ENCODE measurements at regions not wholly inside any gene's neighbourhood (a gene's known extent, or its start where the extent isn't known, plus 50 kb on each side); places are given as distances from the start of the nearest gene placed in this dataset.

GRCh38 chr6:14715076-14715475 is 530.8 kb upstream of the JARID2 start (continued):
- TF ChIP-seq, protein P1, sequence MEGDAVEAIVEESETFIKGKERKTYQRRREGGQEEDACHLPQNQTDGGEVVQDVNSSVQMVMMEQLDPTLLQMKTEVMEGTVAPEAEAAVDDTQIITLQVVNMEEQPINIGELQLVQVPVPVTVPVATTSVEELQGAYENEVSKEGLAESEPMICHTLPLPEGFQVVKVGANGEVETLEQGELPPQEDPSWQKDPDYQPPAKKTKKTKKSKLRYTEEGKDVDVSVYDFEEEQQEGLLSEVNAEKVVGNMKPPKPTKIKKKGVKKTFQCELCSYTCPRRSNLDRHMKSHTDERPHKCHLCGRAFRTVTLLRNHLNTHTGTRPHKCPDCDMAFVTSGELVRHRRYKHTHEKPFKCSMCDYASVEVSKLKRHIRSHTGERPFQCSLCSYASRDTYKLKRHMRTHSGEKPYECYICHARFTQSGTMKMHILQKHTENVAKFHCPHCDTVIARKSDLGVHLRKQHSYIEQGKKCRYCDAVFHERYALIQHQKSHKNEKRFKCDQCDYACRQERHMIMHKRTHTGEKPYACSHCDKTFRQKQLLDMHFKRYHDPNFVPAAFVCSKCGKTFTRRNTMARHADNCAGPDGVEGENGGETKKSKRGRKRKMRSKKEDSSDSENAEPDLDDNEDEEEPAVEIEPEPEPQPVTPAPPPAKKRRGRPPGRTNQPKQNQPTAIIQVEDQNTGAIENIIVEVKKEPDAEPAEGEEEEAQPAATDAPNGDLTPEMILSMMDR (IDR thresholded peaks at IDR 0.05 in 2 of 3, conservative IDR thresholded peaks at IDR 0.05 in 1 of 3; ENCODE audit: borderline replicate concordance in 1 of 3, insufficient read depth in 1 of 3, low read depth in 2 of 3, low read length in 2 of 3): no peak
- TF ChIP-seq TCF7L2 (IDR thresholded peaks at IDR 0.05; ENCODE audit: borderline replicate concordance, extremely low read depth, insufficient read depth, insufficient read length) (no peak), ELF1 (IDR thresholded peaks at IDR 0.05; ENCODE audit: borderline replicate concordance, low read depth) (no peak), ATF3 (IDR thresholded peaks at IDR 0.05) (no peak)
- TF ChIP-seq, protein P2, sequence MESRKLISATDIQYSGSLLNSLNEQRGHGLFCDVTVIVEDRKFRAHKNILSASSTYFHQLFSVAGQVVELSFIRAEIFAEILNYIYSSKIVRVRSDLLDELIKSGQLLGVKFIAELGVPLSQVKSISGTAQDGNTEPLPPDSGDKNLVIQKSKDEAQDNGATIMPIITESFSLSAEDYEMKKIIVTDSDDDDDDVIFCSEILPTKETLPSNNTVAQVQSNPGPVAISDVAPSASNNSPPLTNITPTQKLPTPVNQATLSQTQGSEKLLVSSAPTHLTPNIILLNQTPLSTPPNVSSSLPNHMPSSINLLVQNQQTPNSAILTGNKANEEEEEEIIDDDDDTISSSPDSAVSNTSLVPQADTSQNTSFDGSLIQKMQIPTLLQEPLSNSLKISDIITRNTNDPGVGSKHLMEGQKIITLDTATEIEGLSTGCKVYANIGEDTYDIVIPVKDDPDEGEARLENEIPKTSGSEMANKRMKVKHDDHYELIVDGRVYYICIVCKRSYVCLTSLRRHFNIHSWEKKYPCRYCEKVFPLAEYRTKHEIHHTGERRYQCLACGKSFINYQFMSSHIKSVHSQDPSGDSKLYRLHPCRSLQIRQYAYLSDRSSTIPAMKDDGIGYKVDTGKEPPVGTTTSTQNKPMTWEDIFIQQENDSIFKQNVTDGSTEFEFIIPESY (IDR thresholded peaks at IDR 0.05; ENCODE audit: extremely low read depth, insufficient replicate concordance, low read length): no peak

DNA sequence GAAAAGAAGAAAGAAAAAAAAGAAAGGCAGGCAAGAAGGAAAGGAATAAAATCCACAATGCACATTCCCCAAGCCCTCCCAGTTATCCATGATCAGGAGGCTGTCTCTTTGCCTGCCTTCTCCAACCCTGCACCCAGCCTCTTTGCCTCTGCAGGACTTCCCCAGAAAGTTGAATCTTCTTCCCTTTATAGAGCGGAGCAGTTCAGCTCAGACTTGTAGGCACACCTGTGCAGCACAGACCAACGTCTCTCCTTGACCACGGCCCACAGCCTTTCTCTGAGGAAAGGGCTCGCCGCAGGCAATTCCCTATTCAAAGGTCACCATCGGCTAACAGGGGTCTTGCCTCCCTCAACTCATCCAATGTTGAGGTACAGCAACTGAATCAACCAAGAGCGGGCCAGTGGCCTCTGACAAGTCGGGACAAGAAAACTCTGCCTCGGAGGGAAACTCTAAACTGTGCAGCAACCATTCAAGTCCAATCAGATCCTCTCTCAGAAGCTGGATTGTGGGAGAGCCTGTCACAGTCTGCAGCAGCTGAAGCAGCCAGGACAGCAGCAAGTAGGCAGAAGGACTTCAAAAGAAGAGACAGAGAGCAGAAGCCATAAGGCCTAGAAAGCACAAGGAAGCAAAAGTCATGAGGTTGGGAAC is 529.2 kb upstream of the JARID2 start:
- intact Hi-C loops (cut with micrococcal nuclease): no loop called here
- Histone ChIP-seq H3K9me2 (ENCODE audit: insufficient read depth) (no peaks in the 10 kb centered on the region), H3K9me3 (ENCODE audit: control insufficient read depth in 1 of 2, insufficient read depth in 1 of 2, low read depth in 1 of 2, low read length in 2 of 2) (no peaks in the 10 kb centered on the region), H3K79me2 (ENCODE audit: insufficient read depth, low read length) (no peaks in the 10 kb centered on the region), H3K4me1 (ENCODE audit: control insufficient read depth in 1 of 2, insufficient read depth in 2 of 2, low read length in 2 of 2) (peaks cover 0 to 31% of the 10 kb centered on the region in 2 experiments; a peak in 2 of 4 replicates), H3K27me3 (ENCODE audit: insufficient read depth, low read length) (no peaks in the 10 kb centered on the region), H3K36me3 (ENCODE audit: control insufficient read depth in 1 of 2, insufficient read depth in 2 of 2, low read length in 2 of 2) (no peaks in the 10 kb centered on the region), H4K20me1 (ENCODE audit: insufficient read depth) (no peaks in the 10 kb centered on the region), H2AFZ (ENCODE audit: low read depth, low read length, poor library complexity, severe bottlenecking) (no peak overlapping the region), H3K4me2 (ENCODE audit: low read length) (no peak overlapping the region), H3K4me3 (replicated peaks in 1 of 2; ENCODE audit: low read depth in 1 of 2, low read length in 2 of 2) (no peak overlapping the region), H3K9ac (ENCODE audit: low read length) (no peak overlapping the region), H3K27ac (ENCODE audit: low read depth, low read length) (no peak overlapping the region)
- DNase-seq (ENCODE audit: low read depth, low spot score): no peak
- POLR2A ChIA-PET: interaction anchor here (1.3 kb wide), 1 partner anchor 10 kb away, joined by 3 read pairs; no protein-coding TSS in a partner anchor
- TF ChIP-seq JUND (IDR thresholded peaks at IDR 0.05) (no peak), FOSL1 (IDR thresholded peaks at IDR 0.05; ENCODE audit: low read depth) (no peak), EGR1 (IDR thresholded peaks at IDR 0.05; ENCODE audit: low read depth) (no peak), REST (IDR thresholded peaks at IDR 0.05; ENCODE audit: low read depth) (no peak), YY1 (IDR thresholded peaks at IDR 0.05; ENCODE audit: extremely low read depth, insufficient replicate concordance, low read depth, low read length) (no peak), TCF7L2 (IDR thresholded peaks at IDR 0.05; ENCODE audit: borderline replicate concordance, extremely low read depth, insufficient read depth, insufficient read length) (no peak), ZNF274 (IDR thresholded peaks at IDR 0.05; ENCODE audit: low read depth, low read length) (no peak), EZH2 (IDR thresholded peaks at IDR 0.05) (no peak), RAD21 (IDR thresholded peaks at IDR 0.05; ENCODE audit: low read depth) (no peak), MAX (IDR thresholded peaks at IDR 0.05) (no peak)
- CTCF ChIA-PET: no interaction called here
- RAD21 ChIA-PET (ENCODE audit: low non-redundant PET in 1 of 2, low total read pairs in 2 of 2, uncharacterized antibody in 2 of 2, unreplicated experiment in 2 of 2): no interaction called here
- no peak for ATAC-seq
- no TSS peak for BruUV-seq (replicated peaks)

Data from HCT116 (cell line).